Activated CD8-positive, alpha-beta T cell treated with anti-CD3 and anti-CD28 coated beads, Interleukin-2, amount 10 ng/mL, durations not matched to agents 7 days and 5 days (primary cell): ENCODE measurements at regions not wholly inside any gene's neighbourhood (a gene's known extent, or its start where the extent isn't known, plus 50 kb on each side); places are given as distances from the start of the nearest gene placed in this dataset.
"Not testable (repeated sequence)": the region's sequence is repeated elsewhere in the genome, so short reads cannot be mapped to it uniquely, and the experiment has no call there.

Experiments
- ATAC-seq: fragments of 150-1000 bp; cut with Tn5 transposase; one replicate; pipeline ENCODE4 v1.10.0; 2021; ENCODE audit warnings: moderate library complexity
- CTCF ChIA-PET: fragments of 350-600 bp; sonication (Branson Sonifier 250); formaldehyde crosslinking; loops from one replicate; lab custom pipeline; 2021; ENCODE audit warnings: antibody characterized with exemption; lab: Charles Lee
- POLR2A ChIA-PET: fragments of 350-600 bp; sonication (Branson Sonifier 250); formaldehyde crosslinking; loops from one replicate; lab custom pipeline; 2021; ENCODE audit warnings: antibody characterized with exemption; lab: Charles Lee
- DNase-seq: peaks from one replicate; pipeline ENCODE4 v3.0.0-alpha.2; 2020
- H3K27ac Mint-ChIP-seq: one replicate; pipeline ENCODE4 v1.8.0; 2021; ENCODE audit warnings: mild to moderate bottlenecking, mixed read lengths
- H3K27me3 Mint-ChIP-seq: one replicate; pipeline ENCODE4 v1.8.0; 2021; ENCODE audit warnings: low read depth, mixed read lengths
- H3K36me3 Mint-ChIP-seq: one replicate; pipeline ENCODE4 v1.8.0; 2021; ENCODE audit warnings: low read depth, mixed read lengths
- H3K4me1 Mint-ChIP-seq: one replicate; pipeline ENCODE4 v1.8.0; 2021; ENCODE audit warnings: low read depth, mixed read lengths
- H3K4me3 Mint-ChIP-seq: one replicate; pipeline ENCODE4 v1.8.0; 2021; ENCODE audit warnings: mild to moderate bottlenecking, mixed read lengths
- H3K9me3 Mint-ChIP-seq: one replicate; pipeline ENCODE4 v1.8.0; 2022; ENCODE audit warnings: mixed read lengths; ENCODE audit not compliant: insufficient read depth

DNA sequence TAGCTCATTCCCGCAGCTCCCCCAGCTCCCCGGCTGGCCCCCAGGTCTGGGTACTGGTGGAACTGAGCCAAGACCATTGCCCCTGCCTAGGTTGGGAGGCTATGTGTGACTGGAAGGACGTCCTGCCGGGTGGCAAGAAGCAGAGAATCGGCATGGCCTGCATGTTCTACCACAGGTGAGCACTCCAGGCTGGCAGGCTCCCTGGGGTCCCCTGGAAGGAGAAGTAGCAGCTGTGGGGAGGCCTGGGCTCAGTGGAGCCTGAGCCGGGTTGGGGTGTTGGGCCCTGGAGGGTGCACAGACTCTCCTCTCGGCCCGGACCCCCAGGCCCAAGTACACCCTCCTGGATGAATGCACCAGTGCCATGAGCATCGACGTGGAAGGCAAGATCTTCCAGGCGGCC lies 202.6 kb downstream of the CCT8L2 start:
- POLR2A ChIA-PET, H3K36me3 Mint-ChIP-seq, ATAC-seq, DNase-seq, CTCF ChIA-PET, H3K4me3 Mint-ChIP-seq, H3K4me1 Mint-ChIP-seq, H3K27ac Mint-ChIP-seq, H3K9me3 Mint-ChIP-seq: not testable (repeated sequence)
- peaks cover 11% of the 10 kb centered on the region for H3K27me3 Mint-ChIP-seq

- H3K27ac Mint-ChIP-seq, H3K4me1 Mint-ChIP-seq, ATAC-seq, H3K4me3 Mint-ChIP-seq, H3K36me3 Mint-ChIP-seq, DNase-seq, POLR2A ChIA-PET, H3K9me3 Mint-ChIP-seq: not testable (repeated sequence)
- CTCF ChIA-PET: interaction anchor here (0.7 kb wide), 1 partner anchor 500 kb away, joined by 3 read pairs; no protein-coding TSS in a partner anchor
- H3K27me3 Mint-ChIP-seq: peaks cover 11% of the 10 kb centered on the region
Observed at GRCh38 chr22:16389256-16389655, 203.4 kb downstream of the CCT8L2 start.

GRCh38 chr22:16388616-16389015 lies 204.0 kb downstream of the CCT8L2 start:
- not testable (repeated sequence) for H3K9me3 Mint-ChIP-seq

GRCh38 chr22:16388127-16388526 lies 204.5 kb downstream of the CCT8L2 start:
- H3K4me3 Mint-ChIP-seq, DNase-seq, H3K36me3 Mint-ChIP-seq, H3K4me1 Mint-ChIP-seq, POLR2A ChIA-PET, H3K27ac Mint-ChIP-seq, ATAC-seq, CTCF ChIA-PET, H3K9me3 Mint-ChIP-seq: not testable (repeated sequence)
- H3K27me3 Mint-ChIP-seq: peaks cover 11% of the 10 kb centered on the region

More at GRCh38 chr22:16388616-16389015, 204.0 kb downstream of the CCT8L2 start:
- DNase-seq, H3K4me3 Mint-ChIP-seq, H3K4me1 Mint-ChIP-seq, POLR2A ChIA-PET, CTCF ChIA-PET, H3K27ac Mint-ChIP-seq, ATAC-seq, H3K36me3 Mint-ChIP-seq: not testable (repeated sequence)
- H3K27me3 Mint-ChIP-seq: peaks cover 11% of the 10 kb centered on the region

GRCh38 chr22:16387543-16387942 lies 205.1 kb downstream of the CCT8L2 start:
- CTCF ChIA-PET, DNase-seq, H3K4me1 Mint-ChIP-seq, ATAC-seq, H3K4me3 Mint-ChIP-seq, H3K27ac Mint-ChIP-seq, H3K9me3 Mint-ChIP-seq, POLR2A ChIA-PET, H3K36me3 Mint-ChIP-seq: not testable (repeated sequence)
- H3K27me3 Mint-ChIP-seq: peaks cover 11% of the 10 kb centered on the region

DNA sequence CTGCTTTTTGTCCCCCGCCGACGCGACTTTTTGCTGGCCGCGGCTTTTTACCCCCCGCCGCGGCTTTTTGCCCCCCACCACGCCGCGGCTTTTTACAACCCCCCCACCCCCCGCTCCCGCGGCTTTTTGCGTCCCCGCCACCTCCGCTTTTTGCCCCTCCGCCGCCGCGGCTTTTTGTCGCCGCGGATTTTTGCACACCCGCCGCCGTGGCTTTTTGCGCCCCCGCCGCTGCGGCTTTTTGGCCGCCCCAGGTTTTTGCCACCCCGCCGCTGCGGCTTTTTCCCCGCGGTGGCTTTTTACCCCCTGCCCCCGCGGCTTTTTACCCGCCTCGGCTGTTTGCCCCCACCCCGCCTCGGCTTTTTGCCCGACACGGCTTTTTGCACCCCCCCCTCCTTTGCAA lies 205.5 kb downstream of the CCT8L2 start:
- H3K36me3 Mint-ChIP-seq: no peaks in the 10 kb centered on the region
- H3K27me3 Mint-ChIP-seq: peaks cover 11% of the 10 kb centered on the region
- H3K27ac Mint-ChIP-seq: no peak overlapping the region
- ATAC-seq (no peak), DNase-seq (no peak)
- POLR2A ChIA-PET: no interaction called here
- no peak overlapping the region for H3K4me3 Mint-ChIP-seq
- H3K9me3 Mint-ChIP-seq: peaks cover 5% of the 10 kb centered on the region
- CTCF ChIA-PET: no interaction called here
- H3K4me1 Mint-ChIP-seq: no peaks in the 10 kb centered on the region

- H3K36me3 Mint-ChIP-seq, H3K27ac Mint-ChIP-seq, H3K27me3 Mint-ChIP-seq, CTCF ChIA-PET, H3K9me3 Mint-ChIP-seq, H3K4me3 Mint-ChIP-seq, ATAC-seq, DNase-seq, POLR2A ChIA-PET, H3K4me1 Mint-ChIP-seq: not testable (repeated sequence)
Observed at GRCh38 chr22:16361328-16361727, 231.3 kb downstream of the CCT8L2 start.

DNA sequence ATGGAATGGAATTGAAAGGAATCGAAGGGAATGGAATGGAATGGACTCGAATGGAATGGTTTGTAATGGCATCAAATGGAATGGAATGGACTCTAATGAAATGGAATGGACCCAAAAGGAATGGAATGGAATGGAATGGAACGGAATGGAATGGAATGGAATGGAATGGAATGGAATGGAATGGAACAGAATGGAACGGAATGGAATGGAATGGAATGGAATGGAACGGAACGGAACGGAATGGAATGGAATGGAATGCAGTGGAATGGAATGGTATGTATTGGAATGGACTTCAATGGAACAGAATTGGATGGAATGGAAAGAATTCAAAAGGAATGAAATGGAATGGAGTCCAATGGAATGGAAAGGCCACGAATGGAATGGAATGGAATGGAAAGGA lies 240.0 kb downstream of the CCT8L2 start:
- H3K27ac Mint-ChIP-seq, CTCF ChIA-PET: not testable (repeated sequence)

DNA sequence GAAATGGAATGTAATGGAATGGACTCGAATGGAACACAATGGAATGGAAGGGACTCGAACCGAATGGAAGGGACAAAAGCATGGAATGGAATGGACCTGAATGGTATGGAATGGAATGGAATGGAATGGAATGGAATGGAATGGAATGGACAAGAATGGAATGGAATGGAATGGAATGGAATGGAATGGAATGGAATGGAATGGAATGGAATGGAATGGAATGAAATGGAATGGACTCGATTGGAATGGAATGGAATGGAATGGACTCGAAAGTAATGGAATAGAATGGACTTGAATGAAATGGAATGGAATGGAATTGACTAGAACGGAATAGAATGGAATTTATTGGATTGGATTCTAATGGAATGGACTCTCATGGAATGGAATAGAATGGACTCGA lies 245.5 kb downstream of the CCT8L2 start:
- ATAC-seq, H3K27ac Mint-ChIP-seq, H3K4me3 Mint-ChIP-seq, DNase-seq, H3K4me1 Mint-ChIP-seq, H3K9me3 Mint-ChIP-seq, CTCF ChIA-PET, H3K27me3 Mint-ChIP-seq, POLR2A ChIA-PET, H3K36me3 Mint-ChIP-seq: not testable (repeated sequence)

More for the DNA sequence above, 240.0 kb downstream of the CCT8L2 start:
- ATAC-seq, POLR2A ChIA-PET, H3K4me3 Mint-ChIP-seq, H3K4me1 Mint-ChIP-seq, H3K27me3 Mint-ChIP-seq, H3K36me3 Mint-ChIP-seq, H3K9me3 Mint-ChIP-seq, DNase-seq: not testable (repeated sequence)

- H3K4me3 Mint-ChIP-seq, H3K4me1 Mint-ChIP-seq, CTCF ChIA-PET, H3K27me3 Mint-ChIP-seq, H3K36me3 Mint-ChIP-seq, POLR2A ChIA-PET, H3K27ac Mint-ChIP-seq, DNase-seq, H3K9me3 Mint-ChIP-seq, ATAC-seq: not testable (repeated sequence)
Observed at GRCh38 chr22:16315565-16315964, 277.0 kb downstream of the CCT8L2 start.
